Peyer's patch (tissue), 4 donors: ENCODE measurements at regions not wholly inside any gene's neighbourhood (a gene's known extent, or its start where the extent isn't known, plus 50 kb on each side); places are given as distances from the start of the nearest gene placed in this dataset.
"Not testable (repeated sequence)": the region's sequence is repeated elsewhere in the genome, so short reads cannot be mapped to it uniquely, and the experiment has no call there.

ENCODE experiments used
- CTCF ChIP-seq, 6 experiments: fragments of 450-650 bp in 4 of 6; fragments of 200-600 bp in 2 of 6; sonication (generic) in 1 of 6; IDR thresholded peaks; one replicate each; pipeline ENCODE4 v1.5.1; 2017 to 2019; ENCODE audit warnings: antibody characterized with exemption in 6 of 6, mild to moderate bottlenecking in 3 of 6, moderate library complexity in 1 of 6
- POLR2A ChIP-seq, 2 donors: fragments of 450-650 bp; IDR thresholded peaks; one replicate each; pipeline ENCODE4 v1.5.1; 2017; ENCODE audit warnings: antibody characterized with exemption in 2 of 2, mild to moderate bottlenecking in 2 of 2, moderate library complexity in 2 of 2

- not testable (repeated sequence) for TF ChIP-seq POLR2A, CTCF (IDR thresholded peaks at IDR 0.05)
These were observed 542.5 kb downstream of the TP53TG3F start for GRCh38 chr16:34001961-34002360.
